ENCODE measurements at regions not wholly inside any gene's neighbourhood (a gene's known extent, or its start where the extent isn't known, plus 50 kb on each side); places are given as distances from the start of the nearest gene placed in this dataset.

DNA sequence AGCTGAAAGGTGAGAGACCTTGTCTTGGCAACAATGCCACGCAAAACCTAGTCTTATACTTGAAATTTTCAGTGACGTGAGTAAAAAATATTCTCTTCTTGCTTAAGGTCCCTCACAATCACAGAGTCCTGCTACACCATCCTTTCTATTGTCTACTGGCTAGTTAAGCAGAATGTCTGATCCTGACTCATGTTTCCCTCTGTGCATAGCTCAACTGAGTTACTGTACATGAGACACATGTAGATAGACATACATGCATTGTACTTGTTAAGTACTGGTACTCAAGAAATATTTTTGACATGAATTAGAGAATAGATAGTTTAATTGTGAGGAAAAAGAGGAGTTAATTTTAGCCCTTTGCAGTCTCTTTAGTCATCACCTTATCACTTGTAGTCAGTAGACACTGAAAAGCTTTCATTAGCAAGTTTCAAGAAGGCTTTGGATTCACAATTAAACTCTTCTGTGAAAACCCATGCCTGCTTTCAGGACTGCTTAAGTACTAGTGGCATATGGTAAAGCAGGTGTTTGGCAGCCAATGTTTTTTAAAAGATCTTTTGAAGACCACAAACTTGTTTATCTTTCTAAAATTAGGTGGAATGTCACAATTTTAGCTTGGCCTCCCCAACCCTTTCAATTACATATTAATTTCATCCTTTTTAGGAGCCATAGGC, 158.7 kb upstream of the CCDC150 start:
- Mint-ChIP-seq H3K27ac (no peak overlapping the region), H3K4me1 (no peaks in the 10 kb centered on the region), H3K27me3 (ENCODE audit: low read depth in 3 of 3) (peaks cover 3 to 10% (median 5%) of the 10 kb centered on the region in 3 donors), H3K9me3 (no peaks in the 10 kb centered on the region), H3K36me3 (no peaks in the 10 kb centered on the region), H3K4me3 (no peak overlapping the region)
- DNase-seq = no peak

DNA sequence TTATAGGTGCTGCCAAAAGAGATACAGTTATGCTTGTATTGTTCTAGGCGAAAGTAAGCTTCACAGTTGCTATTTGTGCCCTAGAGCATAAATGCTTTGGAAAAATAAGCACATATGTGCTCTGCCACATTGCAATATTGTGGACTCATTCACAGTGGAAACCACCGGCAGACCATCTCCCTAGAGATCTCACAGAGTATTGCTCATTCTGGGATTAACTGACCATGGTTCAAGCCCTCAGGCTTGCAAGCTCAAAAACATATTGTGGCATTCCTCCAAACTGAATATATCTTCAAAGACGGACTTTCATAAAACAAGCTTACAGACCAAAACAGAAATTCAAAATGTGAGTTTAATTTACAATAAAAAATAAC, 158.2 kb upstream of the CCDC150 start:
- H3K4me3 Mint-ChIP-seq = no peak overlapping the region
- no peak for DNase-seq
- peaks cover 3 to 10% (median 5%) of the 10 kb centered on the region in 3 donors for H3K27me3 Mint-ChIP-seq (ENCODE audit: low read depth in 3 of 3)
- no peaks in the 10 kb centered on the region for H3K36me3 Mint-ChIP-seq
- no peak overlapping the region for H3K27ac Mint-ChIP-seq
- no peaks in the 10 kb centered on the region for H3K9me3 Mint-ChIP-seq
- H3K4me1 Mint-ChIP-seq = no peaks in the 10 kb centered on the region

DNA sequence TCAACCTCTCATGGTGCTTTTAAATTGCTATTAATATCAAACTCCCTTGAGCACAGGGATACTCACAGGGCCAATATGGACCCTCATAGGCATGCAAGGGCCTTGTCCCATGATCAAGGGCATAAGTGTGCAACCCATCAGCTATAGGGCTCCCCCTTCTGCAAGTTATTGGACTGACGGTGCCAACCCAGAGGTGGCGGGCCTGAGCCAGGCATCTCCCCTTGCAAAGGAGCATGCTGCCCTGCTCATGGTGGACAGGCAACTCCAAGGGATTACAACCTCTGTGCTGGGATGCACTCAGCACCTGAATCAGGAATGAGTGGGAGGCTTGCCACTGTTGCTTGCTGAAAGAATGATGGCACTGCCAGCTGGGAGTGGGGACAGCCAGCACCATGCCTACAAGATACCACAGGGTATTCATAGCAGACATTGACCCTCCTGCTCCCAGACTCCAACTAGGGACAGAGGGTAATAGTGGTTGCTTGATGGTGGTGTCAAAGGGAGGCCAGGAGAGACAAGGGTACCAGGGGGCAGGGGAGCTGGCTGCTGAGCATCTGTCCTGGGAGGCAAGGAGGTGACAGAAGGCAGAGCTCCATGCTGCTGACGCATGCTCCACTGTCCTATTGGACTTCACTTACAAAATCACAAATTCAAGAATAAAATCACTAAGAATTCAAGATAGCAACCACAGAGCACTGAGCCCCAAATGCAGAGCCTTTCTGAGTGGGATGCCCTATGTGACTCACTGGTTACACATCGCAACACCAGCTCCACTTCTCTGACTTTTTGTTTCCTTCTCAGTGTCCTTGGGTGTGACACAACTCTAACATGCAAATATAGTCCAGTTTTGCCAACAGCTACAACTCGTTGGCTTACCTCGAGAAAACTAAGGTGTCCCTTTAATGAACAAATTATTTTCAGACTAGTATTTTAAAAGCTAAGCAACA, 157.1 kb upstream of the CCDC150 start:
- Mint-ChIP-seq H3K4me3 (no peak overlapping the region), H3K4me1 (no peaks in the 10 kb centered on the region), H3K36me3 (no peaks in the 10 kb centered on the region), H3K27ac (no peak overlapping the region), H3K9me3 (no peaks in the 10 kb centered on the region), H3K27me3 (ENCODE audit: low read depth in 3 of 3) (peaks cover 4 to 10% (median 5%) of the 10 kb centered on the region in 3 donors)
- DNase-seq = no peak

DNA sequence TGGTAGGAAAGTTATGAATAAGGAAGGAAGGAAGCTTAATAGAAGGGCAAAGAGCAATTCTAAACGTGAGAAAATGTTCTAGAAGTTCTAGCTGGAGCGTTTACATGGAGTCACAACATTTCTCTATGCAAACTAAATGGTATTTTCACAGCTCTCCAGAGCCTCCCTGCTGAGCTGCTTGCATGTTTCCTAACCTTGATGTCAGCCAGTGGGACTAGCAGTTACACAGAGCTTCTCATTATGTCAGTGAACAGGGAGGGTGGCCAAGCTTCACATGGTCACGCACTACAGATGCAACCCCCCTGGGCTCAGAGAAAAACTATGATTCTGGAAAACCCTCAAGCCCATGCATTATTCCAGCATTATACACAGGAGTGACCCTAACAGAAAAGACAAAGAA, 153.4 kb upstream of the CCDC150 start:
- no peak for DNase-seq
- H3K27me3 Mint-ChIP-seq (ENCODE audit: low read depth in 3 of 3) = peaks cover 5 to 6% (median 5%) of the 10 kb centered on the region in 3 donors
- H3K27ac Mint-ChIP-seq = no peak overlapping the region
- no peak overlapping the region for H3K4me3 Mint-ChIP-seq
- no peaks in the 10 kb centered on the region for H3K4me1 Mint-ChIP-seq
- H3K36me3 Mint-ChIP-seq = no peaks in the 10 kb centered on the region
- peaks cover 0 to 2% (median 0%) of the 10 kb centered on the region in 6 donors for H3K9me3 Mint-ChIP-seq

DNA sequence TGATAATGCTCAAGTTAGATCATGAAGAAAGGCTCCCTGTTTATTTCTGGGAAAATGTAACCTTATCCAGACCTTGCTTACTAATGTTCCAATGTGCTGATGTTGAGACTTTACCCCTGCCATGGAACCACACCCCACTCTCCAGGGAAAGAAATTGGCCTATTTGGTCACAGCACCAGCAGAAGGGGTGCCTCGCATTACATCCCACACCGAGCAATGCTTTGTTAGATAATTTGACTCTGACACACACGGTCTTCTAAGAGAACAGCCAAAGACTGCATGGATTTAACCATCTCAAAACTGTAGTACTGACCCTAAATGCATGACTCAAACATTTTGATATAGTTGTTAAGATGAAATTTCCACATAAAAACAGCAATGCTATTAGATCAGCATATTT, 152.1 kb upstream of the CCDC150 start:
- no peak overlapping the region for H3K27ac Mint-ChIP-seq
- no peaks in the 10 kb centered on the region for H3K4me1 Mint-ChIP-seq
- H3K36me3 Mint-ChIP-seq = no peaks in the 10 kb centered on the region
- H3K4me3 Mint-ChIP-seq = no peak overlapping the region
- peaks cover 0 to 2% (median 0%) of the 10 kb centered on the region in 6 donors for H3K9me3 Mint-ChIP-seq
- DNase-seq = no peak
- peaks cover 4 to 5% (median 5%) of the 10 kb centered on the region in 3 donors for H3K27me3 Mint-ChIP-seq (ENCODE audit: low read depth in 3 of 3)

DNA sequence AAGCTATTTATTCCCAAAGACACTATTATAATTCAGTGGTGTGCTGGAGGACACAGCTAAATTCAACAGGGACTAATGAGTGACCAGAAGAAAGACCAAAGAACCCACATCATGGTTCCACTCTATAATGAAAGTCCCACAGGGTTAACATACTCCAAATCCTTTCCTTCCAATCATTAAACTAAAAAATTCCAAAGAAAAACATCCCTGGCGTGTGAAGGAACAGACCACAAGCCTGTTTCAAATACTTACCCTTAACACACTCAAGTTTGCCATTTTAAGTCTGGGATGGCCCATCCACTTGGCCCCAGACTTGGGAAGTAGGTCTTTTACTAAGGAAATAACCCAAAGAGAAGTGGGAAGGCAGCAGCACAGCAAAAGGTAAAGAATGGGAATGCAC, 150.1 kb upstream of the CCDC150 start:
- H3K27me3 Mint-ChIP-seq (ENCODE audit: low read depth in 3 of 3) = peaks cover 0 to 5% (median 3%) of the 10 kb centered on the region in 3 donors
- H3K36me3 Mint-ChIP-seq = no peaks in the 10 kb centered on the region
- H3K4me3 Mint-ChIP-seq = no peak overlapping the region
- no peaks in the 10 kb centered on the region for H3K4me1 Mint-ChIP-seq
- DNase-seq = no peak
- peaks cover 0 to 6% (median 0%) of the 10 kb centered on the region in 6 donors for H3K9me3 Mint-ChIP-seq
- H3K27ac Mint-ChIP-seq = no peak overlapping the region

DNA sequence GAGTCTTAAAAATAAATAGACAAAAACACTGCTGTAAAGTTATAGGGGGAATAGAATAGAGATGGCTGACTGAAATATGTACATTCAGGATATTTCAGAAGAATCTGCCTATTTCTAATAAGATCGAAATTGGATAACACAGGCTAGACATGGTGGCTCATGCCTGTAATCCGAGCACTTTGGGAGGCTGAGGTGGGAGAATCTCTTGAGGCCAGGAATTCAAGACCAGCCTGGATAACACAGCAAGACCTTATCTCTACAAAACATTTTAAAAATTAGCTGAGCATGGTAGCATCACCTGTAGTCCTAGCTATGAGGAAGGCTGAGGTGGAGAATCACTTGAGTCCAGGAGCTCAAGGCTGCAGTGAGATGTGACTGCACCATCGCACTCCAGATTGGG, 146.6 kb upstream of the CCDC150 start:
- no peaks in the 10 kb centered on the region for H3K4me1 Mint-ChIP-seq
- H3K36me3 Mint-ChIP-seq = no peaks in the 10 kb centered on the region
- H3K27me3 Mint-ChIP-seq (ENCODE audit: low read depth in 3 of 3) = peaks cover 0 to 5% (median 3%) of the 10 kb centered on the region in 3 donors
- H3K27ac Mint-ChIP-seq = no peak overlapping the region
- peaks cover 0 to 6% (median 3%) of the 10 kb centered on the region in 6 donors for H3K9me3 Mint-ChIP-seq
- no peak for DNase-seq
- H3K4me3 Mint-ChIP-seq = no peak overlapping the region

DNA sequence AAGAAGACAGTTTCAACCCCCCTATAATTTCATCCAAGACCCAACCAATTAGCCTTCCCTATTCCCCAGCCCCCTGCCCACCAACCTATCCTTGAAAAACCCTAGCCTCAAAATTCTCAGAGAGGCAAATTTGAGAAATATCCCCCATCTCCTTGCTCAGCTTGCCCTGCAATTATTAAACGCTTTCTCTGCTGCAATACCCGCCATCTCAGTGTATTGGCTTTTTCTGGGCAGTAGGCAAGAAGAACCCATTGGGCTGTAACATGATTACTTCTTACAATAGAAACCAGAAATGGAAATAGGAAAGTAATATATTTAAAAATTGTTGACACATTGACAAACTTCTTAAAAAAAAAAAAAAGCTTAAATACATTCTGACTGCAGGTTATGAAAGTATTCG, 140.6 kb upstream of the CCDC150 start:
- H3K4me1 Mint-ChIP-seq = no peaks in the 10 kb centered on the region
- peaks cover 5 to 15% (median 10%) of the 10 kb centered on the region in 6 donors for H3K9me3 Mint-ChIP-seq
- no peak overlapping the region for H3K27ac Mint-ChIP-seq
- H3K4me3 Mint-ChIP-seq = no peak overlapping the region
- H3K27me3 Mint-ChIP-seq (ENCODE audit: low read depth in 3 of 3) = peaks cover 0 to 5% (median 3%) of the 10 kb centered on the region in 3 donors
- no peak for DNase-seq
- no peaks in the 10 kb centered on the region for H3K36me3 Mint-ChIP-seq

DNA sequence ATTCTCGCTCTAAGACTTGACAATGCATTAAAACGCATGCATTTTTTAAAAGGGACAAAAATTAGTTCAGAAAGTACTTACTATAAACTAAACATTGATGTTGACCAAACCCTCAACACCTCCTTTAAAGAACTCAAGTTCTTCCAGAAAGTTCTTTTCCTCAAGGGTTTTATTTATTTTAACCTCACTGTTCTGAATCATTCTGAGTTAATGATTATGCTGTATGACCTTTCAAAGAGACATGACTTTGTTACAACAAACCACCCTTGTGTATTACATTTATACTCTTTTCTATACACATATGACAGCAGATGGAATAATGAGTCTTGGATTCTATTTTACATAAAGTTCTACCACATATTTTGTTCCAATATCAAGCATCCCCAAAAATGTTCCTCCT, 139.8 kb upstream of the CCDC150 start:
- Mint-ChIP-seq H3K4me1 (no peaks in the 10 kb centered on the region), H3K27me3 (ENCODE audit: low read depth in 3 of 3) (peaks cover 0 to 5% (median 3%) of the 10 kb centered on the region in 3 donors), H3K27ac (no peak overlapping the region), H3K9me3 (peaks cover 5 to 15% (median 8%) of the 10 kb centered on the region in 6 donors), H3K36me3 (no peaks in the 10 kb centered on the region), H3K4me3 (no peak overlapping the region)
- no peak for DNase-seq

DNA sequence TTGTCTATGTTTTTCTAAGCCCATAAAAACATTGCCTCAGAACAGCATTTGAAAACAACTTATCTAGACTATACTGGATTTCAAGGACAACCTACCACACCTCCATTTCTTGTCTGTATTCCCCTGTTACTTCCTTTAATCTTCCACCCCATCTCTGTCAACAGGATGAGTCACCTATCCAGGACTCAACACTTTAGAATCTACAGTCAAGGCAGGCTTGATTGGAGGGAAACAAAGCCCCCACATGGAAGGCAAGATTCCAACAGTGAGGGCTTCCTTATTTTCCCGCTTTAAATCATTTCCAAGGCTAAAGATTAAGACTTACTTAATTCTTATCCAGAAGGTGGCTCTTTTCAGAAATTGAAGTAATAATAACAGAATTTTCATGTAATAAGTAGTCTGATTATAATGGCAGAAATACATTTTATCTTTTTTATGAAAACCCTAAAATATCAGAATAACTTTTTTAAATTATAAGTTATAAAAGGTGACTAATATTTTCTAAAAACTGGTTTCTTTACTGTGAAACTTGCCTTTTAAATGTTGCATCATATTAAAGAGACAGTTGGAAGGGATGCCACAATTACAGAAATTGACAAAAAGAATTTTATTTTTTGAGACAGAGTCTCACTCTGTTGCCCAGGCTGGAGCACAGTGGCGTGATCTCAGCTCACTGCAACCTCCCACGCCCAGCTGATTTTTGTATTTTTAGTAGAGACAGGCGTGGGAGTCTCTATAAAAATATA, 138.7 kb upstream of the CCDC150 start:
- peaks cover 5 to 15% (median 8%) of the 10 kb centered on the region in 6 donors for H3K9me3 Mint-ChIP-seq
- no peak overlapping the region for H3K27ac Mint-ChIP-seq
- no peak for DNase-seq
- H3K4me3 Mint-ChIP-seq = no peak overlapping the region
- H3K27me3 Mint-ChIP-seq (ENCODE audit: low read depth in 3 of 3) = peaks cover 0 to 4% (median 3%) of the 10 kb centered on the region in 3 donors
- no peaks in the 10 kb centered on the region for H3K36me3 Mint-ChIP-seq
- no peaks in the 10 kb centered on the region for H3K4me1 Mint-ChIP-seq

DNA sequence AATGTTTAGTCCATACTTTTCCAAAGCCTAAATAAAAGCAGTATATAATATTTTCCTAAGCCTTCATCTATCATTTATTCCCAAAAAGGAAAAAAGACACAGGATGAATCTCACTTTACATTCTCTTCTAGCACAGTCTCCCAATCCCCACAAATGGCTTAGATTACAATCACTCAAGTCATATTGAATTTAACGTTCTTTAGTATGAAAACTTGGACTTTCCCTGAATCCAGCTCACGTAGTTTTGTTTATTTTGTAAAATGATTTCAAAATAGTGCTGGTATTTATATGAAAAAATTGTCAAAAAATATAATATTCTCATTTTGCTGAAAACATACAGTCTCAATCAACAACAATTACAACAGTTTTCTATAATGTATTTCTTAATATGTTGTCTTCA, 137.7 kb upstream of the CCDC150 start:
- H3K27me3 Mint-ChIP-seq (ENCODE audit: low read depth in 3 of 3) = peaks cover 0 to 5% (median 3%) of the 10 kb centered on the region in 3 donors
- DNase-seq = no peak
- H3K9me3 Mint-ChIP-seq = peaks cover 5 to 15% (median 8%) of the 10 kb centered on the region in 6 donors
- no peaks in the 10 kb centered on the region for H3K36me3 Mint-ChIP-seq
- no peak overlapping the region for H3K4me3 Mint-ChIP-seq
- H3K4me1 Mint-ChIP-seq = no peaks in the 10 kb centered on the region
- H3K27ac Mint-ChIP-seq = no peak overlapping the region

DNA sequence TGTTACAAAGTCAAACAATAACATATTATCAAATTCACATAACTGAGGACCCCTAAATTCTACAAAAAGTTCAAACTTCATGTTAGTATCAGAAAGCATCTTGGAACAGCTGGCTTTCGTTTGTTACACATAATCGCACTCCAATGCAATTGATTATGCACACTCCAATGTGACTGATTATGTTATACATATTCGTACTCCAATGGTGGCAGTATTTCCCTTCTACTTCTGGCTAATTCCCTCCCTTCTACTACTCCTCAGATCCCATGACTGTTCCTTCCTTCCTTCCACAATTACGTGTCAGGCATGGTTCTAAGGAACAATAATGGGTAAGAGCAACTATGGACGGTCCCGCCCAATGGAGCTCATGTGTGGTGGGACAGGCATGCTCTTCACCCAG, 137.1 kb upstream of the CCDC150 start:
- Mint-ChIP-seq H3K36me3 (no peaks in the 10 kb centered on the region), H3K27me3 (ENCODE audit: low read depth in 3 of 3) (peaks cover 0 to 5% (median 3%) of the 10 kb centered on the region in 3 donors), H3K4me1 (no peaks in the 10 kb centered on the region), H3K4me3 (no peak overlapping the region), H3K9me3 (peaks cover 5 to 15% (median 8%) of the 10 kb centered on the region in 6 donors), H3K27ac (no peak overlapping the region)
- DNase-seq = no peak

DNA sequence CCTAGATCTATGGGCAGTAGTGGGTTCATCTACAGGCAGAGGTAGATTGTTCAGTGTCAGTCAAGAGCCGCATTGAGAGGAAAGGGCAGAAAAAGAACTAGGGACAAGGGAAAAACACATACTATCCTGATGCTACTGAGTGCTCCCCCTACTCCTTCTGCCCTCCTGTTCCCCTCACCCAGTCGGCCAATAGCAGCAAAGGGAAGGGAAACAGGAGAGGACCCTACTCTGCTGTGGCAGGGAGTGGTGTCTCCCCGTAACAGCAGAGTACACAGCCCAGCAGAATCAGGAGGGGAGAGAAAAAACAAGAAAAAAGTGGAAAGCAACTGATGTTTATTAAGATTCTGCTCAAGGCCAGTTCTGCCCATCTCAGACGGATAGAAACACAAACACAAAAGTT, 136.1 kb upstream of the CCDC150 start:
- H3K36me3 Mint-ChIP-seq = no peaks in the 10 kb centered on the region
- H3K9me3 Mint-ChIP-seq = peaks cover 4 to 14% (median 8%) of the 10 kb centered on the region in 6 donors
- DNase-seq = no peak
- no peak overlapping the region for H3K4me3 Mint-ChIP-seq
- no peaks in the 10 kb centered on the region for H3K4me1 Mint-ChIP-seq
- no peak overlapping the region for H3K27ac Mint-ChIP-seq
- H3K27me3 Mint-ChIP-seq (ENCODE audit: low read depth in 3 of 3) = peaks cover 0 to 5% (median 3%) of the 10 kb centered on the region in 3 donors

DNA sequence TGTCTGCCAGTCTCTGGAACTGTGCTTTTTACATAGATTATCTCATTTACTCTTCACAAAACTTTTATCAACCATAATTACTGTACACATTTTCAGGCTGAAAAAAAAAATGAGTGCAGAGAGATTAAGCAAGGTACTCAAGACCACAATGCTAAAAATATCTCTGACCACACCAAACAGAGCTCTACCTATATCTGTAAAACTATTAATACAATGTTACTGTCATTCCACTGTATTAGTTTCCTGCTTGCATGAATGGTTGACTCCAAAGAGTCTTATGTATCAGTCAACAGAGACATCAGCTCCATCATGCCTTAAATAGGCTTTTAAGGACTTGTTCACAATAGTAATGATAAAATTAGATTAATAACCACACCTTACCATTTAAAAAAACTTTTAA, 134.7 kb upstream of the CCDC150 start:
- no peaks in the 10 kb centered on the region for H3K36me3 Mint-ChIP-seq
- DNase-seq = no peak
- H3K27ac Mint-ChIP-seq = no peak overlapping the region
- H3K9me3 Mint-ChIP-seq = peaks cover 0 to 5% (median 0%) of the 10 kb centered on the region in 6 donors
- no peaks in the 10 kb centered on the region for H3K4me1 Mint-ChIP-seq
- H3K4me3 Mint-ChIP-seq = no peak overlapping the region
- H3K27me3 Mint-ChIP-seq (ENCODE audit: low read depth in 3 of 3) = peaks cover 0 to 3% (median 2%) of the 10 kb centered on the region in 3 donors

Measured in immature natural killer cell (primary cell).